Stimulated activated memory B cell treated with anti-CD40 and anti-IgM and Interleukin-4, amounts not matched to agents 10 μg/mL and 1 μg/mL and 100 μg/mL, for 72 hours (primary cell): ENCODE measurements at regions not wholly inside any gene's neighbourhood (a gene's known extent, or its start where the extent isn't known, plus 50 kb on each side); places are given as distances from the start of the nearest gene placed in this dataset.

Source experiments
- ATAC-seq: fragments of 150-1000 bp; cut with Tn5 transposase; 2 replicates; pipeline ENCODE4 v1.10.0; 2021
- H3K27ac Mint-ChIP-seq: one replicate; pipeline ENCODE4 v1.8.0; 2022; ENCODE audit warnings: mild to moderate bottlenecking, mixed read lengths
- H3K27me3 Mint-ChIP-seq: one replicate; pipeline ENCODE4 v1.8.0; 2022; ENCODE audit warnings: mixed read lengths
- H3K36me3 Mint-ChIP-seq: one replicate; pipeline ENCODE4 v1.8.0; 2022; ENCODE audit warnings: mixed read lengths
- H3K4me1 Mint-ChIP-seq: one replicate; pipeline ENCODE4 v1.8.0; 2022; ENCODE audit warnings: mixed read lengths
- H3K4me3 Mint-ChIP-seq: one replicate; pipeline ENCODE4 v1.8.0; 2022; ENCODE audit warnings: mild to moderate bottlenecking, moderate library complexity, mixed read lengths
- H3K9me3 Mint-ChIP-seq: one replicate; pipeline ENCODE4 v1.8.0; 2022; ENCODE audit warnings: mixed read lengths

- H3K4me3 Mint-ChIP-seq, result no peak overlapping the region
- no peaks in the 10 kb centered on the region for H3K27me3 Mint-ChIP-seq
- H3K9me3 Mint-ChIP-seq, result peaks cover 10% of the 10 kb centered on the region
- no peaks in the 10 kb centered on the region for H3K4me1 Mint-ChIP-seq
- H3K36me3 Mint-ChIP-seq, result no peaks in the 10 kb centered on the region
- H3K27ac Mint-ChIP-seq, result no peak overlapping the region
- ATAC-seq, result no peak
Measured at GRCh38 chr4:117267317-117267716, 181.9 kb upstream of the TRAM1L1 start.

DNA sequence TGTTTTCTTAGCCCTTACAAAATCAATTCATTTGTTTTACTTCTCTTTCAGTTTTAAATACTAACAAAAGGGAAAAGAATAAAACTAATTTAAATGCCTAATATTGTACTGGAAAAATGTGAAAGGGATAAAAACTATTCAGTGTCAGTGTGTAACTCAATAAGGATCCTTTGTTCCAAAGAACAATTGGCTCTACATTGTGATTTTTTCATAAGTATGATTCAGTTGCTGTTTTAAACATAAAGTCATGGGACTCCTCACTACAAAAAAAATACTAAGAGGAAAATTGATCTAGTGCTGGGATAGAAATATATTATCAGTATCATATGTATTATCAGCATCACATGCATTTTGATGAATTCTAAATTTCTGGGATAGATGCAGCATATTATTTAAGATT is 199.4 kb upstream of the TRAM1L1 start:
- Mint-ChIP-seq H3K36me3 (no peaks in the 10 kb centered on the region), H3K27me3 (no peaks in the 10 kb centered on the region), H3K9me3 (no peaks in the 10 kb centered on the region), H3K4me3 (no peak overlapping the region), H3K27ac (no peak overlapping the region), H3K4me1 (no peaks in the 10 kb centered on the region)
- no peak for ATAC-seq

- Mint-ChIP-seq H3K27ac (no peak overlapping the region), H3K36me3 (no peaks in the 10 kb centered on the region), H3K9me3 (no peaks in the 10 kb centered on the region), H3K27me3 (no peaks in the 10 kb centered on the region), H3K4me3 (no peak overlapping the region), H3K4me1 (no peaks in the 10 kb centered on the region)
- no peak for ATAC-seq
Measured at GRCh38 chr4:117293784-117294183, 208.4 kb upstream of the TRAM1L1 start.

GRCh38 chr4:117302226-117302625 is 216.8 kb upstream of the TRAM1L1 start:
- no peaks in the 10 kb centered on the region for H3K4me1 Mint-ChIP-seq
- H3K4me3 Mint-ChIP-seq, result no peak overlapping the region
- no peaks in the 10 kb centered on the region for H3K27me3 Mint-ChIP-seq
- no peak overlapping the region for H3K27ac Mint-ChIP-seq
- H3K36me3 Mint-ChIP-seq, result no peaks in the 10 kb centered on the region
- H3K9me3 Mint-ChIP-seq, result no peaks in the 10 kb centered on the region
- ATAC-seq, result no peak

GRCh38 chr4:117311215-117311614 is 225.8 kb upstream of the TRAM1L1 start:
- Mint-ChIP-seq H3K4me1 (no peaks in the 10 kb centered on the region), H3K36me3 (no peaks in the 10 kb centered on the region), H3K4me3 (no peak overlapping the region), H3K27ac (no peak overlapping the region), H3K9me3 (peaks cover 6% of the 10 kb centered on the region), H3K27me3 (no peaks in the 10 kb centered on the region)
- ATAC-seq, result no peak

- Mint-ChIP-seq H3K36me3 (no peaks in the 10 kb centered on the region), H3K9me3 (peaks cover 6% of the 10 kb centered on the region), H3K4me1 (no peaks in the 10 kb centered on the region), H3K27me3 (no peaks in the 10 kb centered on the region), H3K4me3 (no peak overlapping the region), H3K27ac (no peak overlapping the region)
- ATAC-seq, result no peak
Measured at GRCh38 chr4:117311989-117312388, 226.6 kb upstream of the TRAM1L1 start.

DNA sequence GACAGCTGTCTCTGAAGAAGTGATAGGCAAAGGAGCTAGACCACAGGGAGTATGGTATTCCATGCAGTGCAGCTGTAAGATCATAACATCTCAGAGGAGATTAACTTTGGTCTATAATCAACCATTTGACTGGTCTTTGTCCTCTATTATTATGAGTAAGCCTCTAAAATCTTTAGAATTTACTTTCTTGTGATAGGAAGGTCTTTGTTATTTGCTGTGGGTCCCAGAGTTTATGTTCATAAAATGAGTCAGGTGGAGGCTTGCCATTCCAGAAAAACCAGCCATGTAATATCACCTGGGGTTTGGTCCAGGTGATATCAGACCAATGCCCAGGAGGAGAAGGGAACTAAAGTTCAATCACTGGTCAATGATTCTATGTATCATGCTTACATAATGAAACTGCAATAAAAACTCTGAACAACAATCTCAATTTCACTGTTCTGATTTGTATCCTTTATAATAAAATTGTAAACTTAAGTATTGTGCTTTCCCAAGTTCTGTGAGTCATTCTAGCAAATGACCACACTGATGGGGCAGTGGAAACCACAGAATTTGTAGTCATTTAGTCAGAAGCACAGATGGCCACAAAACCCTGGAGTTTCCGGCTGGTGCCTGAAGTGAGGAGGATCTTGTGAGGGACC is 239.6 kb upstream of the TRAM1L1 start:
- no peaks in the 10 kb centered on the region for H3K36me3 Mint-ChIP-seq
- no peak for ATAC-seq
- peaks cover 3% of the 10 kb centered on the region for H3K9me3 Mint-ChIP-seq
- H3K27ac Mint-ChIP-seq, result no peak overlapping the region
- no peaks in the 10 kb centered on the region for H3K27me3 Mint-ChIP-seq
- no peak overlapping the region for H3K4me3 Mint-ChIP-seq
- H3K4me1 Mint-ChIP-seq, result no peaks in the 10 kb centered on the region

GRCh38 chr4:117326091-117326490 is 240.7 kb upstream of the TRAM1L1 start:
- H3K4me1 Mint-ChIP-seq, result no peaks in the 10 kb centered on the region
- peaks cover 3% of the 10 kb centered on the region for H3K9me3 Mint-ChIP-seq
- no peak overlapping the region for H3K4me3 Mint-ChIP-seq
- H3K27ac Mint-ChIP-seq, result no peak overlapping the region
- no peaks in the 10 kb centered on the region for H3K27me3 Mint-ChIP-seq
- no peak for ATAC-seq
- H3K36me3 Mint-ChIP-seq, result no peaks in the 10 kb centered on the region

GRCh38 chr4:117327491-117327890 is 242.1 kb upstream of the TRAM1L1 start:
- no peaks in the 10 kb centered on the region for H3K36me3 Mint-ChIP-seq
- no peak overlapping the region for H3K4me3 Mint-ChIP-seq
- ATAC-seq, result no peak
- H3K27me3 Mint-ChIP-seq, result no peaks in the 10 kb centered on the region
- H3K27ac Mint-ChIP-seq, result no peak overlapping the region
- peaks cover 3% of the 10 kb centered on the region for H3K9me3 Mint-ChIP-seq
- no peaks in the 10 kb centered on the region for H3K4me1 Mint-ChIP-seq

DNA sequence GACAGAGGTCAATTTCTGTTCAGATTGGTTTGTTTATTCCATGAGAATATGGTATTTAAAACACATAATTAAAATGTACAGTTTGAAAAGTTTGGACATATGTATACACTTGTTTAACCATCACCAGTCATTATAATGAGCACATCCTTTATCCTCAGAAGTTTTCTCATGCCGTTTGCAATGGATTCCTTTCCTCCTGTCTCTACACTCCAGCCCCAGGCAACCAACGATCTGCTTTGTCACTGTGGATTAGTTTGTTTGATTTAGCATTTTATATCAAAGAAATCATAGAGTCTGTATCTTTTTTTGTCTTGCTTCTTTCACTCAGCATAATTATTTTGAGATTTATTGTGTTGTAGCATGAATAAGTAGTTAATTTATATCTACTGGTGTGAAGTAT is 243.0 kb upstream of the TRAM1L1 start:
- Mint-ChIP-seq H3K27ac (no peak overlapping the region), H3K27me3 (no peaks in the 10 kb centered on the region), H3K36me3 (no peaks in the 10 kb centered on the region), H3K9me3 (peaks cover 3% of the 10 kb centered on the region), H3K4me3 (no peak overlapping the region), H3K4me1 (no peaks in the 10 kb centered on the region)
- ATAC-seq, result no peak

DNA sequence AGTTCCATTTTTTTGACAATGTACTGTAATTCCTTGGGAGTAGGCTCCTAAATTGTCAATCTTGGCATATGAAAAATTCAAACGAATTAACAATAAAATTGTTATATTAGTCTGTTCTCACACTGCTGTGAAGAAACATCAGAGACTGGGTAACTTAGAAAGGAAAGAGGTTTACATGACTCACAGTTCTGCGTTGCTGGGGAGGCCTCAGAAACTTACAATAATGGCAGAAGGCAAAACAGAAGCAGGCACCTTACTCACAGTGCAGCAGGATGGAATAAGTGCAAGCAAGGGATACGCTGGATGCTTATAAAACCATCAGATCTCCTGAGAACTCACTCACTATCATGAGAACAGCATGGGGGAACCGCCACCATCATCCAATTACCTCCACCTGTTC is 246.4 kb upstream of the TRAM1L1 start:
- no peaks in the 10 kb centered on the region for H3K9me3 Mint-ChIP-seq
- ATAC-seq, result no peak
- H3K27me3 Mint-ChIP-seq, result no peaks in the 10 kb centered on the region
- H3K36me3 Mint-ChIP-seq, result no peaks in the 10 kb centered on the region
- no peak overlapping the region for H3K27ac Mint-ChIP-seq
- H3K4me3 Mint-ChIP-seq, result no peak overlapping the region
- H3K4me1 Mint-ChIP-seq, result no peaks in the 10 kb centered on the region

- Mint-ChIP-seq H3K4me3 (no peak overlapping the region), H3K27me3 (no peaks in the 10 kb centered on the region), H3K9me3 (peaks cover 4% of the 10 kb centered on the region), H3K4me1 (no peaks in the 10 kb centered on the region), H3K36me3 (no peaks in the 10 kb centered on the region), H3K27ac (no peak overlapping the region)
- ATAC-seq, result no peak
Measured at GRCh38 chr4:117334451-117335188, 249.2 kb upstream of the TRAM1L1 start.

DNA sequence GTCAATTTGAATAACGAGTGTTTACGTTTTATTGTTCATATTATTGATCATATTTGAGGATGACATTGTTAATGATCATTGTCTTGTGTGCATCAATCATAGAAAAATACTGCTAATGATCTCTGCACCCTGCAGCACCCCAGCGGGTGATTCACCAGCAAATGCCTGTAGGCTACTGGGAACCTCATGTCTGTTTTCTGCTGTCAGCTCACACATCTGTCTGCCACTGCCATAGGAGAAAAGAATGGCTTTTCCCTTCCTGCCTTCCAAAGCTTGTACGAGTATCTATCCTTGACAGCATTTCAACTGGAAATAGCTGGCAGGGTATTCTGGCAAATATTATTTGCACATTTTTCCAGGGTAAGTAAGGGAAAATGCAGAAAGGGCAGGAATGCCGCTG is 272.1 kb upstream of the TRAM1L1 start:
- no peaks in the 10 kb centered on the region for H3K27me3 Mint-ChIP-seq
- no peaks in the 10 kb centered on the region for H3K36me3 Mint-ChIP-seq
- ATAC-seq, result no peak
- no peak overlapping the region for H3K4me3 Mint-ChIP-seq
- no peak overlapping the region for H3K27ac Mint-ChIP-seq
- no peaks in the 10 kb centered on the region for H3K9me3 Mint-ChIP-seq
- H3K4me1 Mint-ChIP-seq, result no peaks in the 10 kb centered on the region

GRCh38 chr4:117357866-117358265 is 272.5 kb upstream of the TRAM1L1 start:
- H3K36me3 Mint-ChIP-seq, result no peaks in the 10 kb centered on the region
- no peaks in the 10 kb centered on the region for H3K9me3 Mint-ChIP-seq
- no peak for ATAC-seq
- H3K4me3 Mint-ChIP-seq, result no peak overlapping the region
- no peaks in the 10 kb centered on the region for H3K27me3 Mint-ChIP-seq
- no peak overlapping the region for H3K27ac Mint-ChIP-seq
- no peaks in the 10 kb centered on the region for H3K4me1 Mint-ChIP-seq

- Mint-ChIP-seq H3K27me3 (no peaks in the 10 kb centered on the region), H3K9me3 (peaks cover 4% of the 10 kb centered on the region), H3K36me3 (no peaks in the 10 kb centered on the region), H3K27ac (no peak overlapping the region), H3K4me3 (no peak overlapping the region), H3K4me1 (no peaks in the 10 kb centered on the region)
- ATAC-seq, result no peak
Measured at GRCh38 chr4:117370944-117371668, 285.7 kb upstream of the TRAM1L1 start.

DNA sequence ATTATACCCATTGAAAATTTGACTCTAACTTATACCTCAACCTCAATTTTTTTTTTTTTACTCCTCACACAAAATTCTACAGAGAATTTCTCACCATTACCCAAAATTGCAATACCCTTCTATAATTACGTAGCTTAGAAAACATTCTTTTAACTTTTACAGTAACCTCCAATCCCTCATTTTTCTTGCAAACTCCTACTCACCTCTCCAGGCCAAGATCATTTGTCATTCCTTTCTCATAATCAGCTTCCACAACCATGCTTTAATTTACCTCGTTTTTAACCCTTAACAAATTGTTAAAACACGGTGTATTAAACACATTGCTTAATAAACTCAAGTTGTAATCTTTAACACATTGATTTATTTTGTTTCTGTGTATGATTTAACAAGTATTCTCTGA is 289.7 kb upstream of the TRAM1L1 start:
- Mint-ChIP-seq H3K36me3 (no peaks in the 10 kb centered on the region), H3K4me3 (no peak overlapping the region), H3K27ac (no peak overlapping the region), H3K9me3 (peaks cover 4% of the 10 kb centered on the region), H3K4me1 (no peaks in the 10 kb centered on the region), H3K27me3 (no peaks in the 10 kb centered on the region)
- ATAC-seq, result no peak
